ENCODE measurements at regions not wholly inside any gene's neighbourhood (a gene's known extent, or its start where the extent isn't known, plus 50 kb on each side); places are given as distances from the start of the nearest gene placed in this dataset.

DNA sequence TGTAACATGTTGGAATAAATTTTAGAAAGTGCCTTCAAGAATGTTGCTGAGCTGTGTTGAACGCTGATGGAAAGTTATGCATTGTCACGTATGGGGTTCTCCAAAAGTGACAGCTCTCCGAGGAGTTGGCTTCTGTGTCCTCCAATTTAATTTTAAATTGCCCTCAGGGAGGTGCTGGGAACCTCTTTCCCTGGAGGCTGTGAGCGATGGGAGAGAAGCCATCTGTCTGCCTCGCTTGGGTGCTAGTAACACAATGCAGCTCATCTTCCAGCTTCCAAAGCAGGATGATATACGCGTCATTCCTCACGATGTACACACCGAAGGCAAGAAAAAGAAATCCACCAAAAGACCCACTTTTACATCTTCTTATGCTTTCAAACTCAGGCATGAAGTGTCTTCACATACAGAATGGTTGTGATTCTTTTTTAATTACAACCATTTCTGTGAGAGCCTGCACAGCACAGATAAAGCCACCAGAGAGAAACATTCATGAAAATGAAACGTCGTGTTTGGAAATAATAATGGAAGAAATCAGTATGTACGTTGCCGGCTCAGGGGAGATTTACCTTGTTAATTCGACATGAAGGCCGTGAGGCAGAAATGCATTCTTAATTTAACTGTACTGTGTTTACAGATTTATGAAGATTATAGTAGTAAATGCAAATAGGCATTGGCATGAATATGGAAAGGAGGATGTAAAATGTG lies 218.9 kb downstream of the ASMT start (continued):
- TF ChIP-seq CBX5 (IDR thresholded peaks at IDR 0.05; ENCODE audit: low read depth, low read length) (no peak), CTBP2 (IDR thresholded peaks at IDR 0.05; ENCODE audit: borderline replicate concordance, insufficient read depth, insufficient read length, low read length) (no peak), YY1 (IDR thresholded peaks at IDR 0.05; ENCODE audit: low read depth, low read length) (no peak), SIRT6 (IDR thresholded peaks at IDR 0.05; ENCODE audit: low read length) (no peak), NRF1 (IDR thresholded peaks at IDR 0.05; ENCODE audit: low read depth, low read length) (no peak), FOSL1 (IDR thresholded peaks at IDR 0.05; ENCODE audit: insufficient read depth, low read depth, low read length) (no peak)
- TF ChIP-seq, protein P1, sequence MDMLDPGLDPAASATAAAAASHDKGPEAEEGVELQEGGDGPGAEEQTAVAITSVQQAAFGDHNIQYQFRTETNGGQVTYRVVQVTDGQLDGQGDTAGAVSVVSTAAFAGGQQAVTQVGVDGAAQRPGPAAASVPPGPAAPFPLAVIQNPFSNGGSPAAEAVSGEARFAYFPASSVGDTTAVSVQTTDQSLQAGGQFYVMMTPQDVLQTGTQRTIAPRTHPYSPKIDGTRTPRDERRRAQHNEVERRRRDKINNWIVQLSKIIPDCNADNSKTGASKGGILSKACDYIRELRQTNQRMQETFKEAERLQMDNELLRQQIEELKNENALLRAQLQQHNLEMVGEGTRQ (IDR thresholded peaks at IDR 0.05; ENCODE audit: low read length), result no peak
- TF ChIP-seq, protein P2, sequence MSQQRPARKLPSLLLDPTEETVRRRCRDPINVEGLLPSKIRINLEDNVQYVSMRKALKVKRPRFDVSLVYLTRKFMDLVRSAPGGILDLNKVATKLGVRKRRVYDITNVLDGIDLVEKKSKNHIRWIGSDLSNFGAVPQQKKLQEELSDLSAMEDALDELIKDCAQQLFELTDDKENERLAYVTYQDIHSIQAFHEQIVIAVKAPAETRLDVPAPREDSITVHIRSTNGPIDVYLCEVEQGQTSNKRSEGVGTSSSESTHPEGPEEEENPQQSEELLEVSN (IDR thresholded peaks at IDR 0.05), result no peak

Measured in H1 (cell line).